Esophagus (tissue), 2 donors: ENCODE measurements at regions not wholly inside any gene's neighbourhood (a gene's known extent, or its start where the extent isn't known, plus 50 kb on each side); places are given as distances from the start of the nearest gene placed in this dataset.

ENCODE experiments used
- H3K27ac ChIP-seq, 2 donors: one replicate each; pipeline ENCODE4 v1.5.1; 2013; ENCODE audit warnings: low read depth in 2 of 2, mild to moderate bottlenecking in 2 of 2, inconsistent platforms in 1 of 2, low read length in 1 of 2, moderate library complexity in 1 of 2
- H3K27me3 ChIP-seq, 2 donors: one replicate each; pipeline ENCODE4 v1.6.1; 2013; ENCODE audit warnings: low read length in 2 of 2, control low read depth in 1 of 2, mild to moderate bottlenecking in 1 of 2; ENCODE audit not compliant: insufficient read depth in 2 of 2, control insufficient read depth in 1 of 2
- H3K36me3 ChIP-seq, 2 donors: one replicate each; pipeline ENCODE4 v1.6.1; 2013; ENCODE audit warnings: low read length in 1 of 2; ENCODE audit not compliant: control insufficient read depth in 2 of 2, insufficient read depth in 2 of 2
- H3K4me1 ChIP-seq, 2 donors: one replicate each; pipeline ENCODE4 v1.6.1; 2013; ENCODE audit warnings: low read length in 1 of 2; ENCODE audit not compliant: control insufficient read depth in 2 of 2, insufficient read depth in 2 of 2
- H3K4me3 ChIP-seq, 2 donors: one replicate each; pipeline ENCODE4 v1.5.1; 2013; ENCODE audit warnings: low read length in 2 of 2, mild to moderate bottlenecking in 2 of 2, low read depth in 1 of 2, moderate library complexity in 1 of 2
- H3K9me3 ChIP-seq, 2 donors: one replicate each; pipeline ENCODE4 v1.6.1; 2013; ENCODE audit warnings: mild to moderate bottlenecking in 2 of 2, low read depth in 1 of 2, low read length in 1 of 2, moderate library complexity in 1 of 2; ENCODE audit not compliant: control insufficient read depth in 2 of 2, insufficient read depth in 1 of 2
- WGBS, 2 donors: extraction: QIAGEN DNeasy Blood & Tissue Kit; methylation state at CpG; one replicate each; pipeline ENCODE4 v1.1.7; 2013; 5-methylcytosine and 5-hydroxymethylcytosine counted together
- donor health status: healthy with polysubstance abuse.
- donor health status: Bipolar disorder and iron deficiency.

- no peaks in the 10 kb centered on the region for H3K9me3 ChIP-seq
- WGBS, 2 donors = 86 to 91% methylated on average over 3 of the region's 3 CpGs
- H3K27ac ChIP-seq = no peak overlapping the region
- H3K4me1 ChIP-seq = peaks cover 0 to 2% of the 10 kb centered on the region in 2 donors
- no peaks in the 10 kb centered on the region for H3K27me3 ChIP-seq
- no peak overlapping the region for H3K4me3 ChIP-seq
- no peaks in the 10 kb centered on the region for H3K36me3 ChIP-seq
Measured at GRCh38 chr4:41835321-41835995, 86.9 kb upstream of the PHOX2B start.

- Histone ChIP-seq H3K27ac (no peak overlapping the region), H3K4me3 (no peak overlapping the region)
- WGBS, 2 donors = 16 to 21% methylated on average over 1 of the region's 1 CpG
Measured at GRCh38 chr4:41832961-41833360, 84.4 kb upstream of the PHOX2B start.

GRCh38 chr4:41822325-41822724 lies 73.8 kb upstream of the PHOX2B start:
- WGBS, 2 donors = 69 to 74% methylated on average over 4 of the region's 4 CpGs
- Histone ChIP-seq H3K4me1 (no peaks in the 10 kb centered on the region), H3K9me3 (no peaks in the 10 kb centered on the region), H3K27me3 (peaks cover 0 to 5% of the 10 kb centered on the region in 2 donors), H3K4me3 (no peak overlapping the region), H3K27ac (no peak overlapping the region), H3K36me3 (no peaks in the 10 kb centered on the region)

More at GRCh38 chr4:41832961-41833360, 84.4 kb upstream of the PHOX2B start:
- H3K36me3 ChIP-seq = no peaks in the 10 kb centered on the region
- no peaks in the 10 kb centered on the region for H3K27me3 ChIP-seq
- H3K4me1 ChIP-seq = no peaks in the 10 kb centered on the region
- H3K9me3 ChIP-seq = no peaks in the 10 kb centered on the region

- Histone ChIP-seq H3K4me1 (no peaks in the 10 kb centered on the region), H3K27ac (no peak overlapping the region), H3K27me3 (peaks cover 0 to 5% of the 10 kb centered on the region in 2 donors), H3K36me3 (no peaks in the 10 kb centered on the region), H3K4me3 (no peak overlapping the region), H3K9me3 (no peaks in the 10 kb centered on the region)
- 74 to 82% methylated on average over 2 of the region's 2 CpGs for WGBS, 2 donors
Measured at GRCh38 chr4:41820473-41820872, 71.9 kb upstream of the PHOX2B start.

- Histone ChIP-seq H3K36me3 (no peaks in the 10 kb centered on the region), H3K9me3 (no peaks in the 10 kb centered on the region), H3K4me1 (no peaks in the 10 kb centered on the region), H3K27ac (no peak overlapping the region), H3K4me3 (no peak overlapping the region), H3K27me3 (peaks cover 0 to 5% of the 10 kb centered on the region in 2 donors)
- WGBS, 2 donors = 90 to 93% methylated on average over 3 of the region's 3 CpGs
Measured at GRCh38 chr4:41819621-41820020, 71.1 kb upstream of the PHOX2B start.

GRCh38 chr4:41815473-41815872 lies 66.9 kb upstream of the PHOX2B start:
- no peaks in the 10 kb centered on the region for H3K36me3 ChIP-seq
- peaks cover 0 to 5% of the 10 kb centered on the region in 2 donors for H3K27me3 ChIP-seq
- H3K9me3 ChIP-seq = no peaks in the 10 kb centered on the region
- 66 to 67% methylated on average over 4 of the region's 4 CpGs for WGBS, 2 donors
- H3K4me3 ChIP-seq = no peak overlapping the region
- H3K27ac ChIP-seq = no peak overlapping the region
- H3K4me1 ChIP-seq = no peaks in the 10 kb centered on the region

- H3K27me3 ChIP-seq = peaks cover 0 to 5% of the 10 kb centered on the region in 2 donors
- no peak overlapping the region for H3K4me3 ChIP-seq
- no peak overlapping the region for H3K27ac ChIP-seq
- no peaks in the 10 kb centered on the region for H3K9me3 ChIP-seq
- 41 to 48% methylated on average over 10 of the region's 10 CpGs for WGBS, 2 donors
- H3K4me1 ChIP-seq = no peaks in the 10 kb centered on the region
- no peaks in the 10 kb centered on the region for H3K36me3 ChIP-seq
Measured at GRCh38 chr4:41814565-41814964, 66.0 kb upstream of the PHOX2B start.

- WGBS, 2 donors = 75 to 84% methylated on average over 3 of the region's 3 CpGs
- no peak overlapping the region for H3K27ac ChIP-seq
- H3K4me3 ChIP-seq = no peak overlapping the region
- no peaks in the 10 kb centered on the region for H3K36me3 ChIP-seq
- no peaks in the 10 kb centered on the region for H3K4me1 ChIP-seq
- H3K9me3 ChIP-seq = no peaks in the 10 kb centered on the region
- H3K27me3 ChIP-seq = peaks cover 0 to 2% of the 10 kb centered on the region in 2 donors
Measured at GRCh38 chr4:41806807-41807206, 58.3 kb upstream of the PHOX2B start.

- H3K4me1 ChIP-seq = no peaks in the 10 kb centered on the region
- WGBS, 2 donors = 83 to 85% methylated on average over 3 of the region's 3 CpGs
- H3K4me3 ChIP-seq = no peak overlapping the region
- H3K36me3 ChIP-seq = no peaks in the 10 kb centered on the region
- H3K9me3 ChIP-seq = no peaks in the 10 kb centered on the region
- peaks cover 0 to 2% of the 10 kb centered on the region in 2 donors for H3K27me3 ChIP-seq
- H3K27ac ChIP-seq = no peak overlapping the region
Measured at GRCh38 chr4:41802590-41802989, 54.1 kb upstream of the PHOX2B start.

- H3K4me1 ChIP-seq = no peaks in the 10 kb centered on the region
- H3K27me3 ChIP-seq = peaks cover 0 to 2% of the 10 kb centered on the region in 2 donors
- H3K36me3 ChIP-seq = no peaks in the 10 kb centered on the region
- no peaks in the 10 kb centered on the region for H3K9me3 ChIP-seq
- H3K27ac ChIP-seq = no peak overlapping the region
- 36 to 43% methylated on average over 1 of the region's 1 CpG for WGBS, 2 donors
- no peak overlapping the region for H3K4me3 ChIP-seq
Measured at GRCh38 chr4:41799126-41799525, 50.6 kb upstream of the PHOX2B start.
